GM12878 (cell line): ENCODE measurements at regions not wholly inside any gene's neighbourhood (a gene's known extent, or its start where the extent isn't known, plus 50 kb on each side); places are given as distances from the start of the nearest gene placed in this dataset.

Source experiments
- ATAC-seq: fragments of 200-7000 bp; cut with Tn5 transposase; 3 replicates; pipeline ENCODE4 v1.9.1; 2020; ENCODE audit warnings: mild to moderate bottlenecking, moderate library complexity
- BruUV-seq: library from RNA; stranded (reverse); fragments of 400-500 nt; replicated peaks from 2 replicates; lab custom pipeline; 2021; lab: Mats Ljungman, UMichigan
- CTCF ChIA-PET: fragments of 300-600 bp; sonication (Branson Sonifier 250); formaldehyde crosslinking; extraction: SDS; loops from one replicate; lab custom pipeline; 2021; ENCODE audit warnings: inconsistent platforms; lab: Yijun Ruan, JAX
- POLR2A ChIA-PET: fragments of 350-600 bp; formaldehyde crosslinking; extraction: SDS; loops from one replicate; lab custom pipeline; 2021; ENCODE audit warnings: inconsistent platforms; lab: Charles Lee
- RAD21 ChIA-PET: fragments of 300-600 bp; sonication (Branson Sonifier 250); formaldehyde crosslinking; loops from one replicate; lab custom pipeline; 2023; ENCODE audit warnings: antibody characterized with exemption; ENCODE audit not compliant: unreplicated experiment; lab: Charles Lee
- SMC1A ChIA-PET: fragments of 300-600 bp; sonication (Branson Sonifier 250); formaldehyde crosslinking; loops from one replicate; lab custom pipeline; 2023; ENCODE audit not compliant: unreplicated experiment, uncharacterized antibody; lab: Charles Lee
- DNase-seq: peaks from one replicate; pipeline ENCODE4 v3.0.0-alpha.2; 2011; ENCODE audit warnings: low read depth, low spot score
- FAIRE-seq: peaks from 3 replicates; lab custom pipeline; 2011; peaks lifted over from hg19 to GRCh38; lab: Jason Lieb, UNC
- H2AFZ ChIP-seq: 2 replicates; pipeline ENCODE4 v1.6.0; 2011; ENCODE audit warnings: low read depth, low read length, control low read depth; ENCODE audit not compliant: control insufficient read depth
- H3K27ac ChIP-seq: 2 replicates; pipeline ENCODE4 v1.5.1; 2011; ENCODE audit warnings: control low read depth; ENCODE audit not compliant: control insufficient read depth, insufficient read depth
- H3K27me3 ChIP-seq, 2 experiments: replicated peaks in 1 of 2; 2 replicates each; pipeline versions ENCODE4 v1.6.0 to v1.6.1; 2011; ENCODE audit warnings: low read length in 1 of 2; ENCODE audit not compliant: control insufficient read depth in 2 of 2, insufficient read depth in 2 of 2
- H3K36me3 ChIP-seq, 2 experiments: 2 replicates each; pipeline ENCODE4 v1.5.1; 2011; ENCODE audit warnings: low read length in 1 of 2; ENCODE audit not compliant: control insufficient read depth in 2 of 2, insufficient read depth in 2 of 2
- H3K4me1 ChIP-seq: 2 replicates; pipeline ENCODE4 v1.6.1; 2011; ENCODE audit warnings: mild to moderate bottlenecking, low read length, moderate library complexity, mixed read lengths; ENCODE audit not compliant: control insufficient read depth, insufficient read depth
- H3K4me2 ChIP-seq: 2 replicates; pipeline ENCODE4 v1.6.0; 2011; ENCODE audit warnings: control low read depth; ENCODE audit not compliant: control insufficient read depth, insufficient read depth
- H3K4me3 ChIP-seq: fragments of 200-600 bp; sonication (generic); 2 replicates; pipeline ENCODE4 v1.5.1; 2016
- H3K79me2 ChIP-seq: 2 replicates; pipeline ENCODE4 v1.6.0; 2011; ENCODE audit warnings: low read length; ENCODE audit not compliant: control insufficient read depth, insufficient read depth
- H3K9ac ChIP-seq: 2 replicates; pipeline ENCODE4 v1.8.0; 2011; ENCODE audit warnings: low read length, control low read depth, mixed read lengths; ENCODE audit not compliant: control insufficient read depth, insufficient read depth
- H3K9me3 ChIP-seq: replicated peaks from 3 replicates; pipeline ENCODE4 v1.5.1; 2011; ENCODE audit warnings: mild to moderate bottlenecking, low read length; ENCODE audit not compliant: control insufficient read depth, insufficient read depth
- H4K20me1 ChIP-seq: 2 replicates; pipeline ENCODE4 v1.6.0; 2011; ENCODE audit not compliant: control insufficient read depth, insufficient read depth
- ELK1 ChIP-seq: IDR thresholded peaks from 2 replicates; pipeline ENCODE4 v1.6.1; 2012; ENCODE audit warnings: low read depth, low read length, improper control_type of control experiment
- PRDM15 ChIP-seq: fragments of 450-650 bp; formaldehyde crosslinking; IDR thresholded peaks from 2 replicates; pipeline ENCODE4 v1.4.0; 2020; ENCODE audit warnings: mild to moderate bottlenecking, moderate library complexity
- WGBS: methylation state at CpG from one replicate; pipeline ENCODE4 v1.1.6; 2016; ENCODE audit warnings: low lambda C conversion rate; ENCODE audit not compliant: insufficient replicate concordance, insufficient coverage; ENCODE audit errors: missing lambda C conversion rate; 5-methylcytosine and 5-hydroxymethylcytosine counted together
- in situ Hi-C: fragments of 300-500 bp; cut with MboI; formaldehyde crosslinking; loops from 9 replicates; pipeline ENCODE4 v1.14.3; 2018; ENCODE audit warnings: mixed read lengths
- intact Hi-C: fragments of 100-400 bp; cut with micrococcal nuclease; formaldehyde crosslinking; loops from one replicate; pipeline ENCODE4 v1.14.2; 2022; ENCODE audit not compliant: unreplicated experiment
- TF ChIP-seq, protein P1 (sequence below): fragments of 450-650 bp; IDR thresholded peaks from 2 replicates; pipeline ENCODE4 v1.6.1; 2018; ENCODE audit warnings: mild to moderate bottlenecking, low read depth, moderate library complexity; ENCODE audit not compliant: partially characterized antibody

DNA sequence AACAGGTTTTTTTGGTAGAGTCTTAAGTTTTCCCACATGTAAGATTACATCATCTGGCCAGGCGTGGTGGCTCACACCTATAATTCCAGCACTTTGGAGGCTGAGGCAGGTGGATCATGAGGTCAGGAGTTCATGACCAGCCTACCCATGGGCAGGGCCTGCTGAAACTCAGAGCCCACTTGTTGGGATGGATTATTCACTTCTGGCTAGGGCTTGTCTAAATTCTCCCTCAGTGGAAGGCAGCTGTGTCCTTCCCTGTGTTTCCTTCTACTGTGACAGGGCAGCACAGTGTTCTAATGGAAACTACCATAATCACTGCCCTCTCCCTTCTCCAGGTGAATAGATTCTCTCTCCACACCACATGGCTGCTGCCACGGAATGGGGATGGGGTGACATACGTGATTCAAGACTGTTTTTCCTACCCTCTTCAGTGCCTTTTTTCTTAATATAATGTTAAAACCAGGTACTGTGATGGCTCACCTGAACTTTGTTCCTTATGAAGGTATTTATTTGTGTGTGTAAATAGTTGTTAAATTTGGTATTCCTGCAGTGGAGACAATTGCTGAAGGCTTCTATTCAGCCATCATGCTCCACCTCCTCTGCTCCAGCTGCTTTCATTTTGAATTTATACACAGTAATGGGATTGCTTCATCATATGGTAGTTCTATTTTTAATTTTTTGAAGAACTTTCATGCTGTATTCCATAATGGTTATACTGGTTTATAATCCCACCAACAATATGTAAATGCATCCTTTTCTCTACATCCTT lies 287.2 kb upstream of the HS3ST1 start:
- DNase-seq (no peak), ATAC-seq (no peak), FAIRE-seq (no peak)
- ChIA-PET RAD21 (no interaction called here), CTCF (no interaction called here), POLR2A (no interaction called here), SMC1A (no interaction called here)
- in situ Hi-C loops = loop anchor here (10.0 kb wide), 1 partner anchor 1161 kb away; no protein-coding TSS in a partner anchor
- TF ChIP-seq PRDM15 = no peak
- no peak for TF ChIP-seq ELK1
- TF ChIP-seq, protein P1, sequence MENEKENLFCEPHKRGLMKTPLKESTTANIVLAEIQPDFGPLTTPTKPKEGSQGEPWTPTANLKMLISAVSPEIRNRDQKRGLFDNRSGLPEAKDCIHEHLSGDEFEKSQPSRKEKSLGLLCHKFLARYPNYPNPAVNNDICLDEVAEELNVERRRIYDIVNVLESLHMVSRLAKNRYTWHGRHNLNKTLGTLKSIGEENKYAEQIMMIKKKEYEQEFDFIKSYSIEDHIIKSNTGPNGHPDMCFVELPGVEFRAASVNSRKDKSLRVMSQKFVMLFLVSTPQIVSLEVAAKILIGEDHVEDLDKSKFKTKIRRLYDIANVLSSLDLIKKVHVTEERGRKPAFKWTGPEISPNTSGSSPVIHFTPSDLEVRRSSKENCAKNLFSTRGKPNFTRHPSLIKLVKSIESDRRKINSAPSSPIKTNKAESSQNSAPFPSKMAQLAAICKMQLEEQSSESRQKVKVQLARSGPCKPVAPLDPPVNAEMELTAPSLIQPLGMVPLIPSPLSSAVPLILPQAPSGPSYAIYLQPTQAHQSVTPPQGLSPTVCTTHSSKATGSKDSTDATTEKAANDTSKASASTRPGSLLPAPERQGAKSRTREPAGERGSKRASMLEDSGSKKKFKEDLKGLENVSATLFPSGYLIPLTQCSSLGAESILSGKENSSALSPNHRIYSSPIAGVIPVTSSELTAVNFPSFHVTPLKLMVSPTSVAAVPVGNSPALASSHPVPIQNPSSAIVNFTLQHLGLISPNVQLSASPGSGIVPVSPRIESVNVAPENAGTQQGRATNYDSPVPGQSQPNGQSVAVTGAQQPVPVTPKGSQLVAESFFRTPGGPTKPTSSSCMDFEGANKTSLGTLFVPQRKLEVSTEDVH = no peak
- Histone ChIP-seq H3K9ac (no peak overlapping the region), H3K27me3 (no peaks in the 10 kb centered on the region), H3K36me3 (no peaks in the 10 kb centered on the region), H3K4me3 (no peak overlapping the region), H2AFZ (no peak overlapping the region), H3K79me2 (no peaks in the 10 kb centered on the region), H3K4me1 (no peaks in the 10 kb centered on the region), H3K4me2 (no peak overlapping the region), H3K27ac (no peak overlapping the region), H4K20me1 (no peaks in the 10 kb centered on the region), H3K9me3 (no peaks in the 10 kb centered on the region)
- intact Hi-C loops = no loop called here
- BruUV-seq = no TSS peak
- 2% methylated on average over 3 of the region's 3 CpGs for WGBS
